ENCODE measurements at regions not wholly inside any gene's neighbourhood (a gene's known extent, or its start where the extent isn't known, plus 50 kb on each side); places are given as distances from the start of the nearest gene placed in this dataset.

DNA sequence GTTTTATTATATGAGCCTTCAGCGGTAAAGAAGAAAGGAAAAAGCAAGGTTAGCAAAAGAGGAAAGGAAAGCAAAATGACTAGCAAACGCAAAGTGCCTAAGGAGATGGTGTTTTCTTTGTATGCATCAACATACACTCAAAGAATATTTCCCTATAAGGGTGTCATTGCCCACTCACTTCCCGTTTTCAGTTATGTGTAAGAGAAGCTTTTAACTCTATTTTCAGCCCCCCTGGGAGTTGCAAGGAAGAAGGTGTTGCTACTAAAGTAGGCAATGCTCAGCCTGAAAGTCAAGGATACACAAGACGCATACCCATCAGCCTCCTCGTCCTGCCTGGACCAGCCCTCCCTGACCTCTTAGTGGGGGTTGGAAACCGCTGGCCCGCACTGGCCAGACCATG lies 267.7 kb upstream of the ZFHX3 start:
- H2AK9ac ChIP-seq (replicated peaks; ENCODE audit: low read depth, low read length, poor library complexity), result no peak overlapping the region
- H4K5ac ChIP-seq (ENCODE audit: low read depth, low read length), result no peak overlapping the region
- CTCF ChIA-PET, result no interaction called here
- POLR2A ChIA-PET (ENCODE audit: unreplicated experiment), result no interaction called here
- H2BK120ac ChIP-seq (ENCODE audit: low read depth, low read length), result no peak overlapping the region
- no peak overlapping the region for H3K56ac ChIP-seq (ENCODE audit: extremely low read depth, insufficient read depth, low read length)
- H4K20me1 ChIP-seq (ENCODE audit: insufficient read depth, low read length), result no peaks in the 10 kb centered on the region
- H3K36me3 ChIP-seq (ENCODE audit: control insufficient read depth, insufficient read depth, low read length), result no peaks in the 10 kb centered on the region
- H3K79me1 ChIP-seq (ENCODE audit: low read depth in 1 of 2, low read length in 2 of 2), result no peaks in the 10 kb centered on the region
- no peak overlapping the region for H4K8ac ChIP-seq (ENCODE audit: low read depth in 2 of 2, low read length in 2 of 2)
- no peaks in the 10 kb centered on the region for H3K9me1 ChIP-seq (ENCODE audit: insufficient read depth, low read length)
- H2AFZ ChIP-seq (replicated peaks; ENCODE audit: low read length, poor library complexity), result no peak overlapping the region
- H3K18ac ChIP-seq (ENCODE audit: low read depth, low read length), result no peak overlapping the region
- no peak overlapping the region for H4K91ac ChIP-seq (ENCODE audit: insufficient read depth, low read depth, low read length)
- no peaks in the 10 kb centered on the region for H3K9me3 ChIP-seq (ENCODE audit: control insufficient read depth, insufficient read depth, low read length)
- no peak overlapping the region for H2AK5ac ChIP-seq (ENCODE audit: low read depth, low read length)
- no peak overlapping the region for H2BK15ac ChIP-seq (ENCODE audit: low read depth, low read length)
- TF ChIP-seq RCOR1 (IDR thresholded peaks at IDR 0.05; ENCODE audit: insufficient replicate concordance, low read length) (no peak), MXI1 (IDR thresholded peaks at IDR 0.05; ENCODE audit: borderline replicate concordance, low read depth, low read length) (no peak), CEBPB (IDR thresholded peaks at IDR 0.05; ENCODE audit: low read depth, low read length) (no peak), BHLHE40 (IDR thresholded peaks at IDR 0.05; ENCODE audit: low read depth, low read length) (no peak), POLR2A (IDR thresholded peaks at IDR 0.05; ENCODE audit: low read depth, low read length) (no peak), SMC3 (IDR thresholded peaks at IDR 0.05; ENCODE audit: low read depth, low read length) (no peak), CHD1 (IDR thresholded peaks at IDR 0.05; ENCODE audit: low read depth, low read length) (no peak), MAZ (IDR thresholded peaks at IDR 0.05; ENCODE audit: borderline replicate concordance, low read depth, low read length) (no peak), RFX5 (IDR thresholded peaks at IDR 0.05; ENCODE audit: low read depth, low read length) (no peak), MAFK (IDR thresholded peaks at IDR 0.05; ENCODE audit: low read depth, low read length) (no peak)
- no peak overlapping the region for H2BK5ac ChIP-seq (ENCODE audit: low read depth, low read length, poor library complexity, severe bottlenecking)
- intact Hi-C loops (cut with micrococcal nuclease) (no loop called here), dilution Hi-C loops (cut with HindIII; ENCODE audit: low sequenced_read_pairs, unreplicated experiment) (no loop called here), in situ Hi-C loops (cut with MboI; ENCODE audit: low sequenced_read_pairs) (no loop called here)
- peaks cover under 1% of the 10 kb centered on the region; the same call in 1 of the 2 replicates for H3K27me3 ChIP-seq (ENCODE audit: control insufficient read depth, insufficient read depth, low read length)
- H3K27ac ChIP-seq (ENCODE audit: insufficient read depth, low read length), result no peak overlapping the region
- no peak overlapping the region for H3K4me2 ChIP-seq (ENCODE audit: low read depth, low read length)
- no CpG with 5 or more reads among the region's 7 CpGs for WGBS, 2 experiments (ENCODE audit: extremely low coverage in 2 of 2, insufficient read length in 1 of 2)
- H3K4ac ChIP-seq (ENCODE audit: low read depth, low read length), result no peak overlapping the region
- H3K9ac ChIP-seq (ENCODE audit: low read depth, low read length), result no peak overlapping the region
- no peak overlapping the region for H3K4me3 ChIP-seq (ENCODE audit: insufficient read depth, low read depth, low read length)
- H3K14ac ChIP-seq (replicated peaks; ENCODE audit: low read depth, low read length), result no peak overlapping the region
- BruUV-seq (replicated peaks), result no TSS peak
- ATAC-seq (ENCODE audit: low read depth) (no peak), DNase-seq (no peak)
- no peak overlapping the region for H2BK20ac ChIP-seq (ENCODE audit: low read depth, low read length)
- no peaks in the 10 kb centered on the region for H3K4me1 ChIP-seq (ENCODE audit: control insufficient read depth, insufficient read depth, low read length)
- H3K23ac ChIP-seq (ENCODE audit: low read depth, low read length), result no peak overlapping the region
